Neural crest cell (in vitro differentiated cells): ENCODE measurements at regions not wholly inside any gene's neighbourhood (a gene's known extent, or its start where the extent isn't known, plus 50 kb on each side); places are given as distances from the start of the nearest gene placed in this dataset.

ENCODE experiments used
- DNase-seq: peaks from one replicate; pipeline ENCODE4 v3.0.0; 2021; ENCODE audit warnings: low read depth, mixed read lengths, low spot score
- H3K27ac Mint-ChIP-seq: one replicate; pipeline ENCODE4 v1.8.0; 2021; ENCODE audit warnings: mild to moderate bottlenecking, mixed read lengths; ENCODE audit not compliant: unreplicated experiment
- H3K27me3 Mint-ChIP-seq: 2 replicates; pipeline ENCODE4 v1.8.0; 2021; ENCODE audit warnings: low read depth, mild to moderate bottlenecking, mixed read lengths
- H3K36me3 Mint-ChIP-seq: 2 replicates; pipeline ENCODE4 v1.8.0; 2021; ENCODE audit warnings: low read depth, mild to moderate bottlenecking, mixed read lengths
- H3K4me1 Mint-ChIP-seq: 2 replicates; pipeline ENCODE4 v1.8.0; 2021; ENCODE audit warnings: mixed read lengths
- H3K4me3 Mint-ChIP-seq: one replicate; pipeline ENCODE4 v1.8.0; 2021; ENCODE audit warnings: mild to moderate bottlenecking, mixed read lengths
- H3K9me3 Mint-ChIP-seq: 2 replicates; pipeline ENCODE4 v1.8.0; 2021; ENCODE audit warnings: mixed read lengths
- TF ChIP-seq, protein P1 (sequence below): fragments of 200-600 bp; sonication (generic); conservative IDR thresholded peaks from 2 replicates; pipeline ENCODE4 v1.5.0; 2021; ENCODE audit warnings: antibody characterized with exemption, mild to moderate bottlenecking

DNA sequence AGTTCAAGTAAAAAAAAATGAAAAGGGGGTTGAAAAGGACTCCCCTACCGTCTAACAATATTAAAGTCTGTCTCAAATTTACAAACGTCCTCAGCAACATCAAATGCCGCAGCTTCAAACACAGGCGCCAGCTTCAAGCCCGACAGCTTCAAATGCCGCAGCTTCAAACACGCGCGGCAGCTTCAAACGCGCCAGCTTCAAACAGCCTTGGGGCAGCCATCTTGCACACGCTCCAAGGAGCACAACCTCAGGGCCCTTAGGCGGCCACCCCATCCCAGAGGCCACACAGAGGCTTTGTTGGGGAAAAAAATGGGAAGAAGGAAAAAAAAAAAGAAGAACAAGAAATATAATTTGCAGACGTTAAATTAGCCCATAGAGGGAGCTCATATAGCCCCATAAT, 244.4 kb upstream of the VRK2 start:
- Mint-ChIP-seq H3K9me3 (peaks cover 5% of the 10 kb centered on the region), H3K4me3 (no peak overlapping the region)

DNA sequence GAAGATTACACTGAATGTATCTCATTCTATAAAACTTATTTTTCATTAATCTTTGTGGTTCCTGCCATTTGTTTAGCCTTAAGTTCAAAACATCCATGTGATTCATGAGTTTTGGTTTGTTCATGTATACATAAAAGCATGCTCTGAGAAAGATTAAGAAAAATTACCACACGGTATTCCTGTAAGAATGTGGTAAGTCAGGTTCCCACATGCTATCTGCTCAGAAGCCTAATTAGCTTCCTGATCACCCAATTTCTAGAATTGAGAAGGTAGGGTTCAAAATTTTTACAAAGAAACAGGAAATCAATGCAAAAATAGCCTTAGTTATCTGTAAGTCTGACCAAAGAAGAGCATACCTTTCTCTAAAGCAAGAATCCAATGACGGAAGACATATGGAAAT, 241.6 kb upstream of the VRK2 start:
- Mint-ChIP-seq H3K9me3 (peaks cover 5% of the 10 kb centered on the region), H3K4me3 (no peak overlapping the region), H3K36me3 (no peaks in the 10 kb centered on the region), H3K4me1 (no peaks in the 10 kb centered on the region), H3K27ac (no peak overlapping the region), H3K27me3 (no peaks in the 10 kb centered on the region)
- DNase-seq, result no peak
- TF ChIP-seq, protein P1, sequence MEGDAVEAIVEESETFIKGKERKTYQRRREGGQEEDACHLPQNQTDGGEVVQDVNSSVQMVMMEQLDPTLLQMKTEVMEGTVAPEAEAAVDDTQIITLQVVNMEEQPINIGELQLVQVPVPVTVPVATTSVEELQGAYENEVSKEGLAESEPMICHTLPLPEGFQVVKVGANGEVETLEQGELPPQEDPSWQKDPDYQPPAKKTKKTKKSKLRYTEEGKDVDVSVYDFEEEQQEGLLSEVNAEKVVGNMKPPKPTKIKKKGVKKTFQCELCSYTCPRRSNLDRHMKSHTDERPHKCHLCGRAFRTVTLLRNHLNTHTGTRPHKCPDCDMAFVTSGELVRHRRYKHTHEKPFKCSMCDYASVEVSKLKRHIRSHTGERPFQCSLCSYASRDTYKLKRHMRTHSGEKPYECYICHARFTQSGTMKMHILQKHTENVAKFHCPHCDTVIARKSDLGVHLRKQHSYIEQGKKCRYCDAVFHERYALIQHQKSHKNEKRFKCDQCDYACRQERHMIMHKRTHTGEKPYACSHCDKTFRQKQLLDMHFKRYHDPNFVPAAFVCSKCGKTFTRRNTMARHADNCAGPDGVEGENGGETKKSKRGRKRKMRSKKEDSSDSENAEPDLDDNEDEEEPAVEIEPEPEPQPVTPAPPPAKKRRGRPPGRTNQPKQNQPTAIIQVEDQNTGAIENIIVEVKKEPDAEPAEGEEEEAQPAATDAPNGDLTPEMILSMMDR, result no peak

More for the DNA sequence above, 244.4 kb upstream of the VRK2 start:
- Mint-ChIP-seq H3K4me1 (no peaks in the 10 kb centered on the region), H3K36me3 (no peaks in the 10 kb centered on the region), H3K27ac (no peak overlapping the region), H3K27me3 (no peaks in the 10 kb centered on the region)
- TF ChIP-seq, protein P1, result no peak
- no peak for DNase-seq

DNA sequence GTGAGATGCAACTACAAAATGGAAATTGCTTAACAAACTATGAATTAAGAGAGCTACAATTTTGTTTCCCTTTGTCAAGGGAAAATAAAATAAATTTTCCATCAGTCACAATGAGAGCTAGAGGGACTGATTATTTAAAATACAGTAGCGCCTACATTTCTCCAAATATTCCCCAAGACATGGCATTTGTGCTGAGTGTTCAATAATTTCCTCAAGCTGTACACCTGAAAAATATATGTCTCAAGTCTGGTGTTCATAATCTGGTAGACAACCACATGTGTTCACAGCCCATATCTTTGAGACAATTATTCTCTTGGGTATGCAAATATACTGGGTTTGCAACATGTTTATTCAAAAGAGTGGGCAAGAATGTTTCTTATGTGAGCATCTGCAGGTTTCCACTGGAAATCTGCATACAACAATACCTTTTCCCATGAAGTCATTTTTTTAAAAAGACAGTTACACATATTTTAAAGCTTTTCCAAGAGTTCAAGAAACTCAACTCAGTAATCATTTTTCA, 240.1 kb upstream of the VRK2 start:
- H3K4me3 Mint-ChIP-seq, result no peak overlapping the region
- no peak for DNase-seq
- no peaks in the 10 kb centered on the region for H3K36me3 Mint-ChIP-seq
- no peaks in the 10 kb centered on the region for H3K4me1 Mint-ChIP-seq
- no peak overlapping the region for H3K27ac Mint-ChIP-seq
- H3K27me3 Mint-ChIP-seq, result no peaks in the 10 kb centered on the region
- TF ChIP-seq, protein P1, result no peak
- peaks cover 1% of the 10 kb centered on the region for H3K9me3 Mint-ChIP-seq

DNA sequence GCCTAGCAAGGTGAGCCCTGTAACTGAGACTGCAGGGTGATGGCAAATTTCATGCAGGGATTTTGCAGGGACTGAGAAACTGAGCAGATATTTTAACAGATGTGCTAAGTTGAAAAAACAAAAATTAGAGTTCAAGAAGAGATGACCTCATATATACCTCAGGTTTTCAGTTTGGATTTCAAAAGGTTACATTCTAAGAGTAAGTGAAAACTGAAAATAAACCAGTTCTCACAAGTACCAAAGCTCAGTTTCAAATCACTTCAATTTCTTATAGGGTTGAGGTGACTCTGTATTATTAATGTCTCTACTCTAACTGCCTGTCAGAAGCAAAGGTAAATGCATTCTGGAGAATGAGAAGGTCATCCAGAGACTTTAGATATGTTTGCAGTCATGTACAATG, 237.4 kb upstream of the VRK2 start:
- Mint-ChIP-seq H3K36me3 (no peaks in the 10 kb centered on the region), H3K4me3 (no peak overlapping the region), H3K27ac (no peak overlapping the region), H3K27me3 (no peaks in the 10 kb centered on the region), H3K4me1 (no peaks in the 10 kb centered on the region), H3K9me3 (no peaks in the 10 kb centered on the region)
- TF ChIP-seq, protein P1, result no peak
- no peak for DNase-seq

DNA sequence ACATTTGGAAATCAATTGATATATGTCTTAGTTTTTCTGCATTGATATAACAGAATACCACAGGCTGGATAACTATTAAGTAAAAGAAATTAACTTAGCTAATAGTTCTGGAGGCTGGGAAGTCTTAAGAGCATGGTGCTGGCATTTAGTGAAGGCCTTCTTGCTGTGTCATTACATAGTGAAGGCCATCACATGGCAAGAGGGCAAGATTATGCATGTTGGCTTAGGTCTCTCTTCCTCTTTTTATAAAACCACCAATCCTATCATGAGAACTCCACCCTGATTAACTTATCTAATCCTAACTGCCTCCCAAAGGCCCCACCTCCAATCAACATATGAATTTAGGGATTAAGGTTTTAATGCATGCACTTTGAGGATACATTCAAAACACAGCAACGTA, 225.5 kb upstream of the VRK2 start:
- TF ChIP-seq, protein P1, result no peak
- Mint-ChIP-seq H3K27ac (no peak overlapping the region), H3K36me3 (no peaks in the 10 kb centered on the region), H3K9me3 (peaks cover 3% of the 10 kb centered on the region), H3K27me3 (no peaks in the 10 kb centered on the region), H3K4me3 (no peak overlapping the region), H3K4me1 (no peaks in the 10 kb centered on the region)
- DNase-seq, result no peak

DNA sequence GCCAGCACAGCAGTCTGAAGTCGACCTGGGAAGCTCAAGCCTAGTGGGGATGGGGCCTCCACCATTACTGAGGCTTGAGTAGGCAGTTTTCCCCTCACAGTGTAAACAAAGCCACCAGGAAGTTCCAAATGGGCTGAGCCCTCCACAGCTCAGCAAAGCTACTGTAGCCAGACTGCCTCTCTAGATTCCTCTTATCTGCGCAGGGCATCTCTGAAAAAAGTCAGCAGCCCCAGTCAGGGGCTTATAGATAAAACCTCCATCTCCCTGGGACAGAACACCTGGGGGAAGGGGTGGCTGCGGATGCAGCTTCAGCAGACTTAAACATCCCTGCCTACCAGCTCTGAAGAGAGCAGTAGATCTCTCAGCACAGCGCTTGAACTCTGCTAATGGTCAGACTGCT, 218.4 kb upstream of the VRK2 start:
- Mint-ChIP-seq H3K36me3 (peaks cover 6% of the 10 kb centered on the region), H3K9me3 (peaks cover 10% of the 10 kb centered on the region), H3K27ac (no peak overlapping the region), H3K4me3 (no peak overlapping the region), H3K4me1 (no peaks in the 10 kb centered on the region), H3K27me3 (no peaks in the 10 kb centered on the region)
- TF ChIP-seq, protein P1, result no peak
- DNase-seq, result no peak
